Activated CD8-positive, alpha-beta T cell treated with anti-CD3 and anti-CD28 coated beads for 36 hours (primary cell): ENCODE measurements at regions not wholly inside any gene's neighbourhood (a gene's known extent, or its start where the extent isn't known, plus 50 kb on each side); places are given as distances from the start of the nearest gene placed in this dataset.

Experiments
- ATAC-seq: fragments of 200-7000 bp; cut with Tn5 transposase; one replicate; pipeline ENCODE4 v1.10.0; 2021; ENCODE audit warnings: mild to moderate bottlenecking, moderate library complexity
- CTCF ChIA-PET: fragments of 350-600 bp; sonication (Branson Sonifier 250); formaldehyde crosslinking; loops from one replicate; lab custom pipeline; 2021; ENCODE audit warnings: antibody characterized with exemption; lab: Charles Lee
- POLR2A ChIA-PET: fragments of 350-600 bp; sonication (Branson Sonifier 250); formaldehyde crosslinking; loops from one replicate; lab custom pipeline; 2021; ENCODE audit warnings: antibody characterized with exemption; lab: Charles Lee
- DNase-seq: peaks from one replicate; pipeline ENCODE4 v3.0.0-alpha.2; 2020
- H3K27ac Mint-ChIP-seq: one replicate; pipeline ENCODE4 v1.8.0; 2021; ENCODE audit warnings: mild to moderate bottlenecking, mixed read lengths
- H3K27me3 Mint-ChIP-seq: one replicate; pipeline ENCODE4 v1.8.0; 2021; ENCODE audit warnings: mixed read lengths
- H3K36me3 Mint-ChIP-seq: one replicate; pipeline ENCODE4 v1.8.0; 2021; ENCODE audit warnings: low read depth, mixed read lengths
- H3K4me1 Mint-ChIP-seq: one replicate; pipeline ENCODE4 v1.8.0; 2021; ENCODE audit warnings: low read depth, mixed read lengths
- H3K4me3 Mint-ChIP-seq: one replicate; pipeline ENCODE4 v1.8.0; 2021; ENCODE audit warnings: mild to moderate bottlenecking, moderate library complexity, mixed read lengths
- H3K9me3 Mint-ChIP-seq: one replicate; pipeline ENCODE4 v1.8.0; 2021; ENCODE audit warnings: mixed read lengths
- CTCF ChIP-seq: fragments of 200-600 bp; IDR thresholded peaks from one replicate; pipeline ENCODE4 v1.8.0; 2022; ENCODE audit warnings: antibody characterized with exemption, mild to moderate bottlenecking
- intact Hi-C: fragments of 100-400 bp; cut with micrococcal nuclease; formaldehyde crosslinking; loops from one replicate; pipeline ENCODE4 v1.10.0; 2022

- Mint-ChIP-seq H3K27ac (no peak overlapping the region), H3K4me3 (no peak overlapping the region), H3K27me3 (no peaks in the 10 kb centered on the region), H3K36me3 (no peaks in the 10 kb centered on the region), H3K4me1 (no peaks in the 10 kb centered on the region), H3K9me3 (peaks cover 10% of the 10 kb centered on the region)
- intact Hi-C loops = no loop called here
- POLR2A ChIA-PET = no interaction called here
- CTCF ChIA-PET = no interaction called here
- ATAC-seq (no peak), DNase-seq (no peak)
- no peak for TF ChIP-seq CTCF
Observed at GRCh38 chr14:29092121-29092520, 325.5 kb downstream of the FOXG1 start.

DNA sequence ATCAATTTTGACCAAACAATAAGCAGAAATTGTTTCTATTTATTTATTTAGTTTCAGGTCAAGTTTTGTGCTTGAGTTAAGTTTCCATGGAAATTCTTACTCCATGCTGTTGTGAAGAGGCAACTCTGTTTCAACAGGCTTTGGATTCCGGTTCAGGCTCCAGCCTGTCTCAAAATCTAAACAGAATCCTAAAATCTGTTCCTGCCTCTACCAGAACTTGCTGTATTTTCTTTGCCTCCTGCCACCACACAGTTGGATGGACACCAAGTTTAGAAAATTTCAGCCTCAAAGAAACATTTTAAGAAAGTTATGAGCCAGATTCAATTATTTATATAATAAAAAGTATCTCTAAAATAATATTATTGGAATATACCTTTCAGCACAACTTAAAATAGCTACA lies 330.9 kb downstream of the FOXG1 start:
- no peak for ATAC-seq
- CTCF ChIA-PET = no interaction called here
- H3K36me3 Mint-ChIP-seq = no peaks in the 10 kb centered on the region
- POLR2A ChIA-PET = no interaction called here
- H3K9me3 Mint-ChIP-seq = peaks cover 13% of the 10 kb centered on the region
- no peaks in the 10 kb centered on the region for H3K4me1 Mint-ChIP-seq
- intact Hi-C loops = no loop called here
- no peak for DNase-seq
- H3K27me3 Mint-ChIP-seq = no peaks in the 10 kb centered on the region
- H3K4me3 Mint-ChIP-seq = no peak overlapping the region
- TF ChIP-seq CTCF = no peak
- H3K27ac Mint-ChIP-seq = no peak overlapping the region

GRCh38 chr14:29098656-29099055 lies 332.1 kb downstream of the FOXG1 start:
- TF ChIP-seq CTCF = no peak
- no peaks in the 10 kb centered on the region for H3K27me3 Mint-ChIP-seq
- DNase-seq (no peak), ATAC-seq (no peak)
- ChIA-PET CTCF (no interaction called here), POLR2A (no interaction called here)
- no peaks in the 10 kb centered on the region for H3K4me1 Mint-ChIP-seq
- no peak overlapping the region for H3K27ac Mint-ChIP-seq
- no peaks in the 10 kb centered on the region for H3K36me3 Mint-ChIP-seq
- intact Hi-C loops = no loop called here
- no peak overlapping the region for H3K4me3 Mint-ChIP-seq
- peaks cover 16% of the 10 kb centered on the region for H3K9me3 Mint-ChIP-seq

DNA sequence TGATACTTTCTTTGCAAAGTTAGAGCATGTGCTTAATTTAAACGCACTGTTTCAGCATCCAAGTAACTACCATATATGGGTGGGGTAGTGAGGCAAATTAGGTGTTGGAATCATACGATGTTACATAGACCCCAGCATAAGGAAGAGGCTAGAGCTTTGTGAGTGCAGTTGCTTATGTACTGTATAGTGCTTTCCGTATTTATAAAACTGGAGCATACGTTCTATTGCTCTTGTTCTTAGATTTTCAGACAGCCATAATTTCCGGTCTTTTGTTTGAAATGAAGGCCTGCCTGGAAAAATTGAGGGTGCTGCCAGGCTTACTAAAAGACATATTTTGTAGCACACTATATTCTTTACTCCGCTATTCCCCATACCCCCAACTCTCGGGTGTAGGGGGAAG lies 335.7 kb downstream of the FOXG1 start:
- DNase-seq (no peak), ATAC-seq (no peak)
- H3K27me3 Mint-ChIP-seq = no peaks in the 10 kb centered on the region
- intact Hi-C loops = no loop called here
- CTCF ChIA-PET = no interaction called here
- no peaks in the 10 kb centered on the region for H3K4me1 Mint-ChIP-seq
- H3K27ac Mint-ChIP-seq = no peak overlapping the region
- peaks cover 12% of the 10 kb centered on the region for H3K9me3 Mint-ChIP-seq
- H3K36me3 Mint-ChIP-seq = no peaks in the 10 kb centered on the region
- POLR2A ChIA-PET = no interaction called here
- no peak for TF ChIP-seq CTCF
- no peak overlapping the region for H3K4me3 Mint-ChIP-seq

DNA sequence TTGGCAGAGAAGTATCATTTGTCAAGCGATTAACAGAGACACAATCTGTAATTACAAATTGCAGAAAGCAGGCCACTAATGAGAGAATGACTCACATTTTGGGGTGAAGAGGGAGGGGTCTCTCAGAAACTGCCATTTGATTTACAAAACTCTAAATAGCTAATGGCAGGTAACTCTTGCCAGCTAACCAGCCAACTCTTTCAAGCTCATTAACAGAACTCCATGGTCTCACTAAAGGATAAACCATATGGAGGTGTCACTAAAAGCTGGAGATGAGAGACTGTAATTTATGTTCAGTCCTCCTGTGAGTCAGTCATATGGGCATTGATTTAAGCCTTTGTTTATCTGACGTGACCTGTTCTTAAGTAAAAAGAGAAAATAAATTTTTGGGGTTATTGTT lies 336.4 kb downstream of the FOXG1 start:
- intact Hi-C loops = no loop called here
- Mint-ChIP-seq H3K4me1 (no peaks in the 10 kb centered on the region), H3K4me3 (no peak overlapping the region), H3K36me3 (no peaks in the 10 kb centered on the region), H3K27ac (no peak overlapping the region), H3K27me3 (no peaks in the 10 kb centered on the region), H3K9me3 (peaks cover 12% of the 10 kb centered on the region)
- CTCF ChIA-PET = no interaction called here
- DNase-seq = no peak
- TF ChIP-seq CTCF = no peak
- POLR2A ChIA-PET = no interaction called here
- no peak for ATAC-seq
